CD4-positive, CD25-positive, alpha-beta regulatory T cell (primary cell): ENCODE measurements at regions not wholly inside any gene's neighbourhood (a gene's known extent, or its start where the extent isn't known, plus 50 kb on each side); places are given as distances from the start of the nearest gene placed in this dataset.
"Not testable (repeated sequence)": the region's sequence is repeated elsewhere in the genome, so short reads cannot be mapped to it uniquely, and the experiment has no call there.

Experiments used
- ATAC-seq, 2 donors: fragments of 150-1000 bp; cut with Tn5 transposase; one replicate each; pipeline ENCODE4 v1.10.0; 2021; ENCODE audit warnings: low read depth in 2 of 2, moderate number of reproducible peaks in 2 of 2, moderate library complexity in 1 of 2
- DNase-seq, 3 donors: peaks; one replicate each; pipeline versions ENCODE4 v3.0.0 to v3.0.0-alpha.2; 2012 to 2022; ENCODE audit warnings: mixed read lengths in 1 of 3
- H3K27ac ChIP-seq: one replicate; pipeline ENCODE4 v1.7.0; 2013; ENCODE audit warnings: mild to moderate bottlenecking, low read length; ENCODE audit not compliant: insufficient read depth, poor library complexity, severe bottlenecking
- H3K27me3 ChIP-seq: one replicate; pipeline ENCODE4 v1.7.0; 2013; ENCODE audit warnings: low read length; ENCODE audit not compliant: control insufficient read depth, insufficient read depth
- H3K36me3 ChIP-seq: one replicate; pipeline ENCODE4 v1.7.0; 2013; ENCODE audit warnings: mild to moderate bottlenecking, low read length, moderate library complexity; ENCODE audit not compliant: control insufficient read depth, insufficient read depth
- H3K4me1 ChIP-seq: 2 replicates; pipeline ENCODE4 v1.7.0; 2013; ENCODE audit warnings: mild to moderate bottlenecking, low read length; ENCODE audit not compliant: insufficient read depth, control insufficient read depth, poor library complexity, severe bottlenecking
- H3K4me3 ChIP-seq: one replicate; pipeline ENCODE4 v1.7.0; 2013; ENCODE audit warnings: low read depth, mild to moderate bottlenecking, low read length, moderate library complexity
- H3K9me3 ChIP-seq, 2 experiments: 1 replicate in 1 of 2; 2 replicates in 1 of 2; pipeline ENCODE4 v1.7.0; 2013; ENCODE audit warnings: low read length in 2 of 2, mild to moderate bottlenecking in 1 of 2, moderate library complexity in 1 of 2; ENCODE audit not compliant: control insufficient read depth in 2 of 2
- H3K27ac Mint-ChIP-seq, 3 donors: one replicate each; pipeline ENCODE4 v1.8.0; 2020 to 2022; ENCODE audit warnings: mild to moderate bottlenecking in 3 of 3, mixed read lengths in 3 of 3, moderate library complexity in 2 of 3
- H3K27me3 Mint-ChIP-seq: one replicate; pipeline ENCODE4 v1.8.0; 2022; ENCODE audit warnings: mild to moderate bottlenecking, mixed read lengths
- H3K36me3 Mint-ChIP-seq: one replicate; pipeline ENCODE4 v1.8.0; 2020; ENCODE audit warnings: mixed read lengths
- H3K4me1 Mint-ChIP-seq, 4 donors: one replicate each; pipeline ENCODE4 v1.8.0; 2020 to 2022; ENCODE audit warnings: mixed read lengths in 4 of 4, mild to moderate bottlenecking in 1 of 4
- H3K4me3 Mint-ChIP-seq, 4 donors: one replicate each; pipeline ENCODE4 v1.8.0; 2020 to 2022; ENCODE audit warnings: mild to moderate bottlenecking in 4 of 4, mixed read lengths in 4 of 4, moderate library complexity in 3 of 4
- H3K9me3 Mint-ChIP-seq, 7 donors: one replicate each; pipeline ENCODE4 v1.8.0; 2020 to 2022; ENCODE audit warnings: mixed read lengths in 7 of 7, mild to moderate bottlenecking in 3 of 7, moderate library complexity in 2 of 7

GRCh38 chr1:55443175-55443915 is 228.2 kb upstream of the USP24 start:
- no peak overlapping the region for H3K4me3 Mint-ChIP-seq
- H3K27me3 Mint-ChIP-seq, result no peaks in the 10 kb centered on the region
- H3K9me3 Mint-ChIP-seq, result peaks cover 0 to 2% (median 0%) of the 10 kb centered on the region in 7 donors
- Histone ChIP-seq H3K4me1 (no peaks in the 10 kb centered on the region), H3K9me3 (no peaks in the 10 kb centered on the region), H3K4me3 (no peak overlapping the region), H3K27me3 (no peaks in the 10 kb centered on the region), H3K27ac (no peak overlapping the region), H3K36me3 (no peaks in the 10 kb centered on the region)
- DNase-seq (no peak), ATAC-seq (no peak)
- H3K4me1 Mint-ChIP-seq, result no peaks in the 10 kb centered on the region
- H3K36me3 Mint-ChIP-seq, result no peaks in the 10 kb centered on the region
- no peak overlapping the region for H3K27ac Mint-ChIP-seq

- ATAC-seq (no peak), DNase-seq (no peak)
- Mint-ChIP-seq H3K4me3 (no peak overlapping the region), H3K9me3 (peaks cover 0 to 2% (median 0%) of the 10 kb centered on the region in 7 donors), H3K36me3 (no peaks in the 10 kb centered on the region), H3K4me1 (no peaks in the 10 kb centered on the region), H3K27ac (no peak overlapping the region), H3K27me3 (no peaks in the 10 kb centered on the region)
- Histone ChIP-seq H3K36me3 (no peaks in the 10 kb centered on the region), H3K9me3 (no peaks in the 10 kb centered on the region), H3K4me3 (no peak overlapping the region), H3K27me3 (no peaks in the 10 kb centered on the region), H3K27ac (no peak overlapping the region), H3K4me1 (no peaks in the 10 kb centered on the region)
Observed at GRCh38 chr1:55441489-55441888, 226.3 kb upstream of the USP24 start.

GRCh38 chr1:55437692-55438091 is 222.5 kb upstream of the USP24 start:
- Mint-ChIP-seq H3K4me1 (no peaks in the 10 kb centered on the region), H3K27me3 (peaks cover 4% of the 10 kb centered on the region), H3K36me3 (no peaks in the 10 kb centered on the region), H3K27ac (no peak overlapping the region), H3K9me3 (peaks cover 0 to 17% (median 3%) of the 10 kb centered on the region in 7 donors), H3K4me3 (no peak overlapping the region)
- no peaks in the 10 kb centered on the region for H3K9me3 ChIP-seq
- DNase-seq (no peak), ATAC-seq (no peak)
- no peaks in the 10 kb centered on the region for H3K27me3 ChIP-seq
- H3K4me3 ChIP-seq, result no peak overlapping the region
- H3K27ac ChIP-seq, result no peak overlapping the region
- H3K4me1 ChIP-seq, result no peaks in the 10 kb centered on the region
- H3K36me3 ChIP-seq, result no peaks in the 10 kb centered on the region

- H3K9me3 ChIP-seq, H3K27ac Mint-ChIP-seq, H3K4me3 Mint-ChIP-seq, H3K4me1 ChIP-seq, H3K4me1 Mint-ChIP-seq, ATAC-seq, H3K36me3 Mint-ChIP-seq, H3K27me3 ChIP-seq, DNase-seq, H3K27ac ChIP-seq, H3K36me3 ChIP-seq, H3K4me3 ChIP-seq: not testable (repeated sequence)
- Mint-ChIP-seq H3K9me3 (peaks cover 0 to 10% (median 1%) of the 10 kb centered on the region in 7 donors), H3K27me3 (peaks cover 18% of the 10 kb centered on the region)
Observed at GRCh38 chr1:55430720-55431119, 215.6 kb upstream of the USP24 start.

- H3K4me3 ChIP-seq, H3K36me3 ChIP-seq, DNase-seq, H3K27ac ChIP-seq, ATAC-seq, H3K9me3 ChIP-seq, H3K27ac Mint-ChIP-seq, H3K4me1 Mint-ChIP-seq, H3K27me3 ChIP-seq, H3K4me3 Mint-ChIP-seq, H3K36me3 Mint-ChIP-seq, H3K9me3 Mint-ChIP-seq, H3K4me1 ChIP-seq: not testable (repeated sequence)
- peaks cover 18% of the 10 kb centered on the region for H3K27me3 Mint-ChIP-seq
Observed at GRCh38 chr1:55430206-55430605, 215.0 kb upstream of the USP24 start.

GRCh38 chr1:55428944-55429931 is 214.1 kb upstream of the USP24 start:
- H3K27ac ChIP-seq, result no peak overlapping the region
- H3K27me3 Mint-ChIP-seq, result peaks cover 18% of the 10 kb centered on the region
- ATAC-seq (no peak), DNase-seq (no peak)
- H3K9me3 ChIP-seq, result no peaks in the 10 kb centered on the region
- no peaks in the 10 kb centered on the region for H3K4me1 ChIP-seq
- peaks cover 0 to 3% (median 0%) of the 10 kb centered on the region in 7 donors for H3K9me3 Mint-ChIP-seq
- H3K27ac Mint-ChIP-seq, result no peak overlapping the region
- H3K36me3 ChIP-seq, result no peaks in the 10 kb centered on the region
- peaks cover 2% of the 10 kb centered on the region for H3K27me3 ChIP-seq
- no peaks in the 10 kb centered on the region for H3K4me1 Mint-ChIP-seq
- no peak overlapping the region for H3K4me3 ChIP-seq
- no peak overlapping the region for H3K4me3 Mint-ChIP-seq
- H3K36me3 Mint-ChIP-seq, result no peaks in the 10 kb centered on the region

GRCh38 chr1:55428231-55428630 is 213.1 kb upstream of the USP24 start:
- H3K4me3 ChIP-seq, result no peak overlapping the region
- Mint-ChIP-seq H3K4me1 (no peaks in the 10 kb centered on the region), H3K27ac (no peak overlapping the region), H3K4me3 (no peak overlapping the region), H3K36me3 (no peaks in the 10 kb centered on the region), H3K9me3 (peaks cover 0 to 2% (median 0%) of the 10 kb centered on the region in 7 donors), H3K27me3 (peaks cover 14% of the 10 kb centered on the region)
- no peaks in the 10 kb centered on the region for H3K36me3 ChIP-seq
- no peak for DNase-seq
- H3K4me1 ChIP-seq, result no peaks in the 10 kb centered on the region
- H3K27me3 ChIP-seq, result peaks cover 2% of the 10 kb centered on the region
- H3K27ac ChIP-seq, result no peak overlapping the region
- H3K9me3 ChIP-seq, result no peaks in the 10 kb centered on the region
- ATAC-seq, result no peak
